GM18502 (cell line): ENCODE measurements at regions not wholly inside any gene's neighbourhood (a gene's known extent, or its start where the extent isn't known, plus 50 kb on each side); places are given as distances from the start of the nearest gene placed in this dataset.

ENCODE experiments used
- ATAC-seq: cut with Tn5 transposase; IDR thresholded peaks from one replicate; pipeline ENCODE4 v1.9.1; 2021; ENCODE audit warnings: mild to moderate bottlenecking; ENCODE audit not compliant: unreplicated experiment, poor library complexity

DNA sequence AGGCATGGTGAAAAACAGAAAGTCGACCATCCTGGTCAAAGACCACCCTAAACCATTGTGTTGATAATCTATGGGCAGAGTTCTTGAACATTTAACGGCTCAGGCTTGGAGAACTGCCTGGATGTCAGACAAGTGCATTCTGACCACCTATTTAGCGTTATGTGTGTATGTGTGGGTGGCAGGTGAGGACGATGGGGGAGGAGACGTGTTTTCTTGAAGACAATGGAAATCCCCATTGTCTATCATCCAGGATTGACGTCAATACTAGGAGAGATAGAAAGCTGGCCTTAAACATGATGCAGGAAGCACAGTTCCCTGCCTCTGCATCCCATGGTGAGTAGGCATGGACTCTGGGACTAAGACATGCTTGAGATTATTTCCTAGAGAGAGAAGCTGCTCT is 157.4 kb upstream of the MAF start:
- ATAC-seq, result no peak

DNA sequence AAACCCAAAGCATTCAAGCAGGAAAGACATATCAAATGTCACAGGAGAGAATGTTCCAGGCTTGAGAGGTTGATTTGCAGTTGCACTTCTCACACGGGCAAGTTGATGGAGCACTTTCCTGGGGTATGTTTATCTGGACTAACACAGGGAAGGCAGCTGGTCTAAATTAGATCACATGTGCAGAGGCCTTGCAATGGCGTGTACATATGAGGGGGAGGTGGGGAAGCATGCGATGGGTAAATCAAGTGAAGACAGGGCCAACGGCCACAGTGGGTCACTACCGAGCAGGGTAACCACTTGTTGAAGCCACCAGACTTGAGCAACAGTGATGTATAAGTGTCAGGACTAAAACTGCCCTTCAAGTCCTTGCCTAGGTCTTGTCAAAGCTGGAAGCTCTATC is 156.6 kb upstream of the MAF start:
- ATAC-seq, result no peak

- ATAC-seq, result no peak
Observed at GRCh38 chr16:79756571-79756970, 156.0 kb upstream of the MAF start.

DNA sequence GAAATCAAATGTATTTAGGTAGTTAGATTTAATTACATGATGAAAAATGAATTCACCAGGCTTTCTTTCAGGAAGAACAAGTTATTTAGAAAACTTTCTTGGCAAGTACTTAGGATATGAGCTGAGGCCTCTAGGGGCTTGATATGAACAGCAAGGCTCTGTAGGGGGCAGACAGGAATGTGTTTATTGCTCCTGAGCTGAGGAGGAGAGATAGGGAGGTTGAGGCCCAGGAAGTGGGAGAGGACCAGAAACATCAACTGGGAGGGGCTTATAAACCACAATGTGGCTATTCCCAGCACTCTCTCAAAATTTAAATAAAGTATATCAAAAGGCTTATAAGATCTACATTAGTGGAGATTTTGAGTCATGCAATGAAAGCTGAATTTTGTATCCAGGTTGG is 154.0 kb upstream of the MAF start:
- ATAC-seq, result no peak

GRCh38 chr16:79754081-79754480 is 153.5 kb upstream of the MAF start:
- no peak for ATAC-seq

- no peak for ATAC-seq
Observed at GRCh38 chr16:79753286-79753685, 152.7 kb upstream of the MAF start.

GRCh38 chr16:79752396-79752795 is 151.9 kb upstream of the MAF start:
- no peak for ATAC-seq

DNA sequence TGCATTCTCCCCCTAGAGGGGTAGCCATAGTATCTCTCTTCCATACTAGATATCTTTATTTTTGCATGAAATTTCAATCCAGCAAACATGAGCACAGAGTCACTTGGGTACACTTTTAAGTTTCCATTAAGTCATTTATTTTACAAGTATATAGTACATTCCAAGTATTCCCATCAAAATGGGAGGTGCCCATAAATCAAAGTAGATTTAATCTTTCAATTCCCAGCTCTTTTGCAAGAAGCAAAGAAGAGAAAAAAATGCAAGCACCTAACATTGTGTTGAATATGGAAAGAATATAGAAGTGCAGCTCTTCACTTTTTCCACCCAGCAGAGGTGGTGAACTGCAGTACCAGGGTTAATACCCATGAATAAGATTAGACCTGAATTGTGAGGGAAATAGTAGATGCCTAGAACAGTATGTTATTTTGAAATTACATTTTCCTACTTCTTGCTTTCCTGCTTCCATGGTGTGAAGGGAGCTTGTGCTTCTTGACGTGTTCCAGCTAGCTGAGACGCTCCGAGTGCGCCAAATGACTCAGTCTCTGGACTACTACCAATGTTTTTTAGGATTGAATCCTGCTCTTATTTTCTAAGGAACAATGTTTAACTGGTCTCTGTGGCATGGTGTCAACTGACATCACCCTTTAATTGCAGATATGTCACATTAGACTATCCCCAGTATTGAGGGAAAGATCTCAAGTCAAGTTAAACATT is 151.1 kb upstream of the MAF start:
- ATAC-seq, result no peak

GRCh38 chr16:79750311-79750710 is 149.8 kb upstream of the MAF start:
- no peak for ATAC-seq

GRCh38 chr16:79748629-79749028 is 148.1 kb upstream of the MAF start:
- ATAC-seq, result no peak

DNA sequence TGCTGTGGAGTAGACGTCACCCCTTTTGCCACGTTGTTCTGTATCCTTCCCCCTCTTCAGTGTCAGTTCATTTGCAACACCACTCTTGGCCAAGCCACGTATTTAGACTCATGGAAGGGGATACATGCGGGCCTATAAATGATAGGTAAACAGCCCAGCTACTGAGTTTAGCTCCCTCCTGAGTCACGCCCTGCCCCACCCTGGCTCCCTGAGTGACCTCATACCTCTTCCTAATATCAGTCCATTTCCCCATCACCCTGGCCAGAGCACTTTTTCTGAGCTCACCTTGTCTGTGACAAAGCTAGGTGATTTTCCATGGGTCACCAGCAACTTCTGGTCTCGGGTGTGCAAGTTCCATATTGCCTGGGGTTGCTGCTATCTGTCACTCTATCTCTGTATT is 147.2 kb upstream of the MAF start:
- ATAC-seq, result no peak

- ATAC-seq, result no peak
Observed at GRCh38 chr16:79740252-79740651, 139.7 kb upstream of the MAF start.

- ATAC-seq, result no peak
Observed at GRCh38 chr16:79735271-79735670, 134.7 kb upstream of the MAF start.

DNA sequence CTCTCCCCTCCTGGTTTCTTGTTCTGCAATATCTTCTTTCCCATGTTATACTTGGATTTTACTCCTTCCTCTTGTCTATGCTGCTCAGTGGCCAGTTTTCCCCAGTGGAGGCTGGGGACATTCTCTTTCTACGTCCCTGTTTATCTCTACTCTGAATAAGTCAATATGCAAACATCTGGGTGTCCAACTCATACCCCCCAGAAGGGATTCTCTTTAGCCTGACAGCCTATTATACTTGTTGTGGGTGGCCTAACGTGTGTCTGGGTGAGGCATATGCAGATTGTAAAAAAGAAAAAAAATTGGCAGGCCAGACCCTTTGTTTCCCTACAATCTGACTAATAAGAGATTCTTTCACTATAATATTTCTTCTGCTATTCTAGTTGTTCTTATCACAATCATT is 134.2 kb upstream of the MAF start:
- ATAC-seq, result no peak

DNA sequence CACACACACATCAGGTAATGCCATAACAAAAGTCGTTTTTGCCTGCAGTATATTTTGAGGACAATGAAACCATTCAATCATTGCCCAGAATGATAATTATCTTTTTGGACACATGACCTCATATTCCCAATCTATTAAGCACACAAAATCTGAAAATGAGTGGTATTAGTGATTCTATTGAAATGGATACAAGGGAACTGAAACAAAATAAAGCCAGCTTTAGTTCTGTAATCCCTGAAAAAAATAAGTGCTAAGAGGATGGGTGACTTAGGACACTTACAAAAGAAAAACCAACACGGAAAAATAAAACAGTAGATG is 128.3 kb upstream of the MAF start:
- no peak for ATAC-seq

DNA sequence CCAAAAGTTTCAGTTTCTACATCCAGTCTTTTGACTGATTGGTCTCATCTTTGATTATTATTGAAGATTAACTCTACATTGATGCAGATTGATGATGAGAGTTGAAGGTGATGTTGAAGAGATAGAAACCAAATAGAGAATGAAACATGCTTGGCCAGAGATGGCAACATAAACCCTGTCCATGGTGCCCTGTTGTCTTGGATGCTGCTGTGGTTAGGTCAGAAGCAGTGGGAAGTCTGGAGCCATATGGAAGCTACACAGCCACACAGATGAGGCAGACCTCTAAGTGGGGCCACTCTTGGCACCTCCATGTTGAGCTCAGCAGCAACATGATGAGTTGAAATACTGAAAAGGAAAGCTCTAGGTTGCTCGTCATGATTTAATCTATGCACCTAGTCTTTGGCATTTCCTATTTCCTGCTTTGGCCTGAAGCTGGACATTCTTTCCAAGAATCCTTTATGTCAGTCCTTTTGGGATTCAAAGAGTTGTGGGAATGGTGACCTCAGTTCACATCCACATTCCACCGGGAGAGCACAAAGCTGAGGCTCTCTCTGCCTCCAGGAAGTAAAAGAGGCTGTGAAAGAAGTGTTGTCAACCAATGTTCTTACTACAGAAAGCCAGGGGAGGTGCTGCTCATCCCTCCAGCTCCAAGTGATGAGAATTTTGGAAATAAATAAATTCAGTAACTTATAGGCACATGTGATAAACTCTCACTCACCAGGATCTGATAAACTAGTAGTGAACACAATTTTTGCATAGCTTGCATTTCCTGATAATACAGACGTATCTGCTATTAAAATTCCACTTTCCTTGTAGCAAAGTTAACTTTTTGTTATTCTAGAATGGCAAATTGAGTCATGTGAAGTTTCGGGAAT is 127.7 kb upstream of the MAF start:
- ATAC-seq, result no peak

DNA sequence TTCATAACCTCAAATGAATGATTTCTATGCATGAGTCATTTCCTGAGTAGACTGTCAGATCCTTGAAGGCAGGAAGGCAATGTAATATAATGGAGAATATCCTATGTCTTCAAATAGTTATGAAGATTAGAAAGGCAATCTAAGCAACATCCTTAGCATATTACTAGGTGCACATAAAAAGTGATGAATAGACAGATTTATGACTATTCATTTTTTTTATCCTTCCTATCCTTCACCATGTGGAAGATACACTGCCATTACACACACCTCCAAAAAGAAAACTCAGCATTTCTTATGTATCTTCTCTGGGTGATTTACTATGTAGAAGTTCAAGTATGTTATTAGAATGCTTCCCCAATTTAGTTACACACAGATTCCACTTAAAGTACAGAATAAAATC is 126.4 kb upstream of the MAF start:
- ATAC-seq, result no peak

DNA sequence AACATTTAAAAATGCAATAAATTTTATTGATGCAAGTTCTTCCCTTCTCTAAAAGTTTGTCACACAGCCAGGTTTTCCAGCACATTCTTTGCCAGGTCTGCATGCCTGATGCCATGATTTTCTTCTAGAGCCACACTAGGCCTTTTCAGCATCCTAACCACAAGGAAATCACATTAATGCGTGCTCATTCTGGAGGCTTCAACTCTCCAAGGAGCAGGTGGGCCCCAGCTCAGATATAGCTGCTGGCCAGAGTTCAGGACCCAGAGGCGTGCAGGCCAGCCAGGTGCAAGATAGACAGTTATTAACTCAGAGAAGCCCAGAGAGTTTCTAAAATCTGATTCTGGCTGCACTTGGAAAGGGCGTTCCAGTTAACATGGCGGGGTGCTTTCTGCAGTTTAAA is 124.5 kb upstream of the MAF start:
- ATAC-seq, result no peak

DNA sequence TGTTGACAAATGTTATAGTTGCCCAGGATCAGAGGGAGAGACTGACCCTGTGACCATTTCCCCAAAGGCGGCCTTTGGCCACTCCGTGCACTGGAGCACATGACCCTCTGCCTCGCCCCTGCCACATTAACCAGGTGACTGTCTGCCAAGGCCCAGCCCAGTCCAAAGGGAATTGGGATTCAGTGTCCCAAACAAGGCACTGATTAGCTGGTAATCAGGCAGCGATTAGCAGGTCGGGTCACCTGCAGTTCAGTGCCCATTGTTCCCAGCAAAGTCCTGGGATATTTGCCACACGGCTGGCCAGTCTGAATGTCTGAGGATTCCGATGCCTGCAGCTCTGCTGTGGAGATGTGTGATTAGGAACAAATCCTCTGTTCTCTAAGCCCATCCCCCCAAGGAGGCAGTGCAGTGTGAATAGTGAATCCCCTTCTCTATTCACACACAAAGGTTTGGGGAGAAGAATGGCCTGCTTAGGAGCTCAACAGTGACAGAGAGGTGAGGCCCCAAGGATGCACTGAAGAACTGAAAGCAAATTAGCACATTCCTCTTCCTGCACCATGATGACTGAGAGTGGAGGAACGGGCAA is 123.1 kb upstream of the MAF start:
- no peak for ATAC-seq

DNA sequence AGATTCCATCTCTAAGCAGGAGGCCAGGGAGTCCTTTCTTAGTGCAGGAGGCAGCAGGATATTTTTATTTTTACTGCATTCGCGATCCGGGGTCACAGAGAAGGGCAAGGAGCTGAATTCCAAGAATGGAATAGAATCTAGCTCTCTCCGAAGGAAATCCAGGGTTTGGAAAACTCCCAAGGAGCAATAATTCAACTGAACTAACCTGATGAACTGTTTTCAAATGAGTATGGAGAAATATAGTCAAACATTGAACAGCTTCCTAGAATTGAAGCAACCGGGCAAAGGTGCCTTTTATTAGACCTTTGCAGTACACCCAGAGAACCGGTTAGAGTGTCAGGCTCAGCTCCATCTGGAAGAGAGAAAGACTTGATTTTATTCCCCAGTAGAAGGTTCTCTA is 120.7 kb upstream of the MAF start:
- ATAC-seq, result no peak

- ATAC-seq, result no peak
Observed at GRCh38 chr16:79717333-79718137, 117.0 kb upstream of the MAF start.
